NOMO-1 treated with DMSO at 0.1 percent for 48 hours (cell line): ENCODE measurements at regions not wholly inside any gene's neighbourhood (a gene's known extent, or its start where the extent isn't known, plus 50 kb on each side); places are given as distances from the start of the nearest gene placed in this dataset.

Experiments used
- DNase-seq: peaks from one replicate; lab custom pipeline; 2025; ENCODE audit not compliant: unreplicated experiment; lab: John Stamatoyannopoulos, UW

GRCh38 chr21:15508554-15508953, 221.2 kb upstream of the USP25 start:
- no peak for DNase-seq

DNA sequence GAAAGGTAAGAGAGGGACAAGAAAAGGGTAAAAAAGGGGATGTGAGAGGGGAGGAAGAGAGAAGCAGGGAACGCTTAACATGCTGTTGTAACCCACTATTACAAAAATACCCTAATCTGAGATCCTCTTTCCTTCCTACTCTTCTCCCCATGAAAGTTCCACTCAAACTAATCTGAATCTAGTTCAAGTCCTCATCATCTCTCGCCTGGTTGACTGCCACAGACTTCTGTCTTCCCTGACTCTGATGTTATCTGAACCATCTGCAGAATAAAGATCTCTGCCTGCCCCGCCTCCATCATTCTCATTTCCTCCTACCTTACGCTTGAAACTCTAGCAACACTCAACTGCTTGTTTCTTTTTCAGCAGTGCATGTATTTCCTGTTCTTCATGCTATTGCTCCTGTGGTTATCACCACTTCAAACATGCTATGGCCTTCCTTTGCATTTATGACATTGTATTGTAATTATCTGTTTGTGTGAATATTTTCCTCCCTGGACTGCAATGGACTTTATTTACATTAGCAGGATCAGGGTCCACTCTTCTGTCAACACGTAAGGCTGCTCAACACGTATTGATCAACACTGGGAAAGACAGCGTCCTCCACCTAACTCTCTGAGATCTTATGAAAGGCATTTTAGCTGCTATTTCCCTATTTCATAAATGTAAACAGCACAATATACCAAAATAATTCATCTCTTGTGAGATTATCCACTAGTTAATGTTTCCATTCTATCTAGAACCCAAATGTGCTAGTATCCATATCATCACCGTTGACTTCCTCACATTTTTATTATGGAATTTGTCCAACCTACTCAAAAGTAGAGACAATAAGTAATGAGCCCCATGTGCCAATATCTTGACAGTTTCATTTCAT, 215.5 kb upstream of the USP25 start:
- peak; percentile 74 for DNase-seq

DNA sequence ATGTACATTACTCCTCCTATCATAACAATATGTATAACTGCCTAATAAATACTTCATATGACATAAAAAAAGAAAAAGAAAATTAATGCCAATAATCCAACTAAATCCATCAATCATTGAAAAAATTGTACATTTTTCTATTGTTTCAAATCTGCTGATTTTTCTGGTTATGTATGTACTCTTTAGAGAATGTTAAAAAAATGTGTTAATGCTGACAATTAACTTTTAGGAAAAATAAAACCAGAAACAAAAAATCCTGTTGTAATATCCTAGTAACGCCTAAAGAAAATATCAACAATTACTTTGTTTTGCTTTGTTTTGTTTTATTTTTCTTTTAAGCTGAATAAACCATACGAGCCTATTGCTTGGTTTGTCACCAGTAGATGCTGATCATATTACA, 213.9 kb upstream of the USP25 start:
- no peak for DNase-seq

- DNase-seq = no peak
Measured at GRCh38 chr21:15517394-15517793, 212.4 kb upstream of the USP25 start.

- DNase-seq = no peak
Measured at GRCh38 chr21:15520811-15521643, 208.8 kb upstream of the USP25 start.

- no peak for DNase-seq
Measured at GRCh38 chr21:15521644-15522001, 208.2 kb upstream of the USP25 start.

GRCh38 chr21:15522148-15522547, 207.6 kb upstream of the USP25 start:
- DNase-seq = no peak

DNA sequence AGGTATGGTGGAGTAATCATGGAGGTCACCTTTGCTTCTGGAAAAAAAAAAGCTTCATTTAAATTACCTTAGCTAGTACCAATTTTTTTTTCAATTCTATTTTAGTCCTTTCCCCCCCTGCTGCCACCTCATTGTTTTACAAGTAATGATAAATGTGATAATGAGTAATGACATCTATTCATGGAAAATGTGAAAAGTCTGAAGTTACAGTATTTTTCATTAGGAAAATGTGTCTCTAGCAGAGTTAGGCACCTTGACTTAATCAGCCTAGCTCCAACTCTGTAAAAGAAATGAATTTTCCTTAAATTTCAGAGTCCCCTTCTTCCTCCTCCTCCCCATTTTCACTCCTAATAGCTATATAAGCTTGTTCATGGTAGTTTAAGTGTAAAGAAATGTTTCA, 204.9 kb upstream of the USP25 start:
- DNase-seq = no peak

- DNase-seq = no peak
Measured at GRCh38 chr21:15526798-15527197, 203.0 kb upstream of the USP25 start.

DNA sequence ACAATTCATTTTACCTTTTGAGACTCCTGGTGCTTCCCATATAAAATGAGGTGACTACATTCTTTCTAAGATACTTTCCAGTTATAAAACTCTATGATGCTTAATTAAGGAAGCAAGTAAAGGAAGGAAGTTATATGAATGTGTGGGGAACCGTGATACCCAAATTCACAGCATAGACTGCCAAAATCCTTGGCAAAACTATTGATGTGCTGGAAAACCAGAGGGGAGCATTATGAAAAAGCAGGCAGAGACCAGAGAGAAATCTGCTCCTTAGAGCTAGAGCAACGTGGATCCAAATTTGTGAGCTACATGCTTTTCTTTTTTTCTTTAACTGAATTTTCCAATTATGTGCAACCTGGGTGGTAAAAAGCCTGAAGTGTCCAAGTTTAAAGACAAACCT, 201.4 kb upstream of the USP25 start:
- DNase-seq = no peak

GRCh38 chr21:15531986-15532385, 197.8 kb upstream of the USP25 start:
- no peak for DNase-seq

GRCh38 chr21:15533618-15534017, 196.2 kb upstream of the USP25 start:
- no peak for DNase-seq

DNA sequence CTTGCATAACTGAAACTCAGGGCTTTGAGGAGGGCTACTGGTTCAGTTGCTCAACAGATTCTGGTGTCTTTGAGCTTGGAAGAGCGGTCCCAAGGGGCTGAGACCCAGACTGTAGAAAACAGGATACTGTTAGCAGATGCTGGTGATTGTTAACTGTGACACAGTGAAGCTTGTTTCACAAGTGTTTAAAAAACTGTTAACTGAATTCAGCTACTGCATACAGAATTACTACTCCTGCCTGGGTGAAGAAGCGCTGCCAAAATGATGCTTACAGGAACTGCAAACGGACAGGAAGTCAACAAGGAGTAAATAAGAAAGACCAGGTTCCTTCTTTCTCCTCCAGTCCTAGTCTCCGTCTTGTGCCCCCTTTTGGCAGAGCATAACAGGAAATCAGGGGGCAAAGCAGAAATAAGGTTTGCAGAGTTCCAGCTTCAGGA, 195.3 kb upstream of the USP25 start:
- peak; percentile 66 for DNase-seq

DNA sequence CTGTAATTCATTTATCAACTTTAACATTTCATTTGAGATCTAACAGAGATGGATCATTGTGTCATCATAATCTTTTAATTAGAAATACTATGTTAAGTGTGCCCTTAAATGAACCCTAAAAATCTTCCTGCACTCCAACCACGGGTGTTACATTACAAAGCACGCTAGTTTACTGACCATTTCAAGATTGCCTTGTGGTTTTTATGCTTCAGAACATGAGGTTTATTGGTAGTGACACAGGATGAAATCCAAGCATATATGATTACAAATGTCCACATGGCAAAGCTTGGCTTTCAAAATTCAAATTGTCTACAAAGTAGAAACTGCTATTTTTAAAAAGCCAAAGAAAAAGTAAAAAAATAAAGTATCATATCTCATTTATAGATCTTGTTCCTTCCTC, 190.4 kb upstream of the USP25 start:
- DNase-seq = no peak

GRCh38 chr21:15543473-15543872, 186.3 kb upstream of the USP25 start:
- no peak for DNase-seq

DNA sequence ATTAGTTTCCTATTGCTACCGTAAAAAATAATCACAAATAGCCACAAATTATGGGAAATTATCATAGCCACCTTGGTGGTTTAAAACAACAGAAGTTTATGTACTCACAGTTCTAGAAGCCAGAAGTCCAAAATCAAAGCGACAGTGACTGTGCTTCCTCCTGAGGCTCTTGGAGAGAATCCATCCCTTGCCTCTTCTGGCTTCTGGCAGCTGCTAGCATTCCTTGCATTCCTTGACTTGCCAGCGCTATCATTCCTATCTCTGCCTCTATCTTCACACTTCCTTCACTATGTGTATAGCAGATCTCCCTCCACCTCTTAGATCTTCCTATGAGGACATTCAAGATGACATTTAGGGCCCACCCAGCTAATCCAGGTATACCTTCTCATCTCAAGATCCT, 180.1 kb upstream of the USP25 start:
- DNase-seq = no peak

DNA sequence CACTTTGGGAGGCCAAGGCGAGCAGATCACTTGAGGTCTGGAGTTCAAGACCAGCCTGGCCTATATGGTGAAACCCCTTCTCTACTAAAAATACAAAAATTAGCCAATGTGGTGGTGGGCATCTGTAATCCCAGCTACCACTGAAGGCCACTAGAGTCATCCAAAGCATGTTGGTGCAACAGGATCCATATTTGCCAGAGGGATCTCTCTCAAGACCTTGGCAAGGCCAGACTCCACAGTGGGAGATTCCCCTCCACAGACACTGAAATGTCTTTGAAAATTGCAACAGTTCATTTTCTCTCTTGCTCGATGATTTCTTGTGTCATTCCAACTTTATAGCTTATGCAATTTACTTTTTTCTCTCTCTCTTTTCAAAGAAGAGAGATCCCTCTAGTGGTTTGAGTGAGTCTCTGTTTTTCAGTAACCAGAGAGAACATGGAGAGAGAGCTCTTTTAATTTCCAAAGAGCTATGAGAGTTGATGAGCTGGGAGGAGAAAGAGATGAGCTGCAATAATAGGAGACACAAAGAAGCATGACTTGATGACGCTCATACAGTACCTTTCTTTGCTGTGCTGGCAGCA, 176.8 kb upstream of the USP25 start:
- peak; percentile 46 for DNase-seq

DNA sequence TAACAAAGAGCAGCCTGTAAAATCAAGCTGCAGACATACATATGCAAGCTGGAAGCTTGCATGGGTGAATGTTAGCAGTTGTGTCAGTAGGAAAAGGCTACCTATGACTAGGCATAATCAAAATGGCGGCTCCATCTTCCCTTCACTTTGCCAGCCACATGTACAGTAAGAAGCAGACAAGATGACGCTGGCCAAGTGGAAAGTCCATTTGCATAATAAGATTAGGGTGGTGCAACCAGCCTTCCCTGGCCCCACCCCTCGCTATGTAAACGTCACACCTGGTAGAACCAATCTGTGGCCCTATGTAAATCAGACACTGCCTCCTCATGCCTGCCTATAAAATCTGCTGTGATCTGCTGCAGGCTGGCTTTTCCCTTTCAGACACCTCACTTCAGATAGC, 171.9 kb upstream of the USP25 start:
- no peak for DNase-seq

GRCh38 chr21:15558884-15559283, 170.9 kb upstream of the USP25 start:
- no peak for DNase-seq

- no peak for DNase-seq
Measured at GRCh38 chr21:15559660-15560059, 170.1 kb upstream of the USP25 start.

- no peak for DNase-seq
Measured at GRCh38 chr21:15560383-15561056, 169.3 kb upstream of the USP25 start.
